Activated CD4-positive, CD25-positive, alpha-beta regulatory T cell treated with anti-CD3 and anti-CD28 coated beads, Interleukin-2, amount 50 U/mL, for 24 hours (primary cell): ENCODE measurements at regions not wholly inside any gene's neighbourhood (a gene's known extent, or its start where the extent isn't known, plus 50 kb on each side); places are given as distances from the start of the nearest gene placed in this dataset.

Experiments used
- ATAC-seq, 2 donors: fragments of 150-1000 bp; cut with Tn5 transposase; one replicate each; pipeline ENCODE4 v1.10.0; 2021; ENCODE audit warnings: mild to moderate bottlenecking in 1 of 2, moderate library complexity in 1 of 2

GRCh38 chr7:3196629-3197400 lies 104.2 kb upstream of the SDK1 start:
- no peak for ATAC-seq

- ATAC-seq: no peak
Measured at GRCh38 chr7:3197567-3198213, 103.4 kb upstream of the SDK1 start.

- no peak for ATAC-seq
Measured at GRCh38 chr7:3198316-3198715, 102.7 kb upstream of the SDK1 start.

GRCh38 chr7:3200504-3200903 lies 100.5 kb upstream of the SDK1 start:
- ATAC-seq: no peak

GRCh38 chr7:3201306-3201705 lies 99.7 kb upstream of the SDK1 start:
- no peak for ATAC-seq

GRCh38 chr7:3201937-3202710 lies 98.9 kb upstream of the SDK1 start:
- no peak for ATAC-seq

- ATAC-seq: no peak
Measured at GRCh38 chr7:3204526-3204925, 96.5 kb upstream of the SDK1 start.

- no peak for ATAC-seq
Measured at GRCh38 chr7:3206101-3206500, 95.0 kb upstream of the SDK1 start.

GRCh38 chr7:3206771-3207191 lies 94.3 kb upstream of the SDK1 start:
- ATAC-seq: no peak

GRCh38 chr7:3207387-3207902 lies 93.6 kb upstream of the SDK1 start:
- ATAC-seq: no peak

- no peak for ATAC-seq
Measured at GRCh38 chr7:3210531-3210930, 90.5 kb upstream of the SDK1 start.

GRCh38 chr7:3214090-3214413 lies 87.0 kb upstream of the SDK1 start:
- no peak for ATAC-seq

GRCh38 chr7:3215624-3216585 lies 85.1 kb upstream of the SDK1 start:
- no peak for ATAC-seq

GRCh38 chr7:3217166-3217565 lies 83.9 kb upstream of the SDK1 start:
- no peak for ATAC-seq

GRCh38 chr7:3218411-3219225 lies 82.4 kb upstream of the SDK1 start:
- no peak for ATAC-seq

- no peak for ATAC-seq
Measured at GRCh38 chr7:3229904-3230470, 71.1 kb upstream of the SDK1 start.

- no peak for ATAC-seq
Measured at GRCh38 chr7:3230908-3231307, 70.1 kb upstream of the SDK1 start.

- no peak for ATAC-seq
Measured at GRCh38 chr7:3232228-3232627, 68.8 kb upstream of the SDK1 start.

- no peak for ATAC-seq
Measured at GRCh38 chr7:3233301-3233700, 67.8 kb upstream of the SDK1 start.

- no peak for ATAC-seq
Measured at GRCh38 chr7:3234051-3234450, 67.0 kb upstream of the SDK1 start.

- ATAC-seq: no peak
Measured at GRCh38 chr7:3234851-3235250, 66.2 kb upstream of the SDK1 start.
